WTC11 (cell line): ENCODE measurements at regions not wholly inside any gene's neighbourhood (a gene's known extent, or its start where the extent isn't known, plus 50 kb on each side); places are given as distances from the start of the nearest gene placed in this dataset.
A peak's percentile ranks its signal among the peaks of the same experiment; 100 is the strongest.
"Not testable (repeated sequence)": the region's sequence is repeated elsewhere in the genome, so short reads cannot be mapped to it uniquely, and the experiment has no call there.

Experiments
- ATAC-seq: fragments of 200-7000 bp; cut with Tn5 transposase; 2 replicates; pipeline ENCODE4 v1.10.0; 2021; ENCODE audit warnings: mild to moderate bottlenecking, moderate library complexity
- CTCF ChIA-PET: fragments of 300-600 bp; sonication (Branson Sonifier 250); formaldehyde crosslinking; loops from one replicate; lab custom pipeline; 2021; ENCODE audit warnings: antibody characterized with exemption; lab: Charles Lee
- POLR2A ChIA-PET: fragments of 350-600 bp; sonication (Branson Sonifier 250); formaldehyde crosslinking; loops from one replicate; lab custom pipeline; 2021; ENCODE audit warnings: antibody characterized with exemption; lab: Charles Lee
- DNase-seq: peaks from one replicate; pipeline ENCODE4 v3.0.0; 2021; ENCODE audit warnings: low spot score
- H3K27ac Mint-ChIP-seq: 2 replicates; pipeline ENCODE4 v1.8.0; 2021; ENCODE audit warnings: mixed read lengths
- H3K27me3 Mint-ChIP-seq: 2 replicates; pipeline ENCODE4 v1.8.0; 2021; ENCODE audit warnings: low read depth, mild to moderate bottlenecking, moderate library complexity, mixed read lengths
- H3K36me3 Mint-ChIP-seq: 2 replicates; pipeline ENCODE4 v1.8.0; 2021; ENCODE audit warnings: mixed read lengths
- H3K4me1 Mint-ChIP-seq: 2 replicates; pipeline ENCODE4 v1.8.0; 2022; ENCODE audit warnings: mixed read lengths
- H3K4me3 Mint-ChIP-seq: 2 replicates; pipeline ENCODE4 v1.8.0; 2021; ENCODE audit warnings: mild to moderate bottlenecking, moderate library complexity, mixed read lengths
- H3K9me3 Mint-ChIP-seq: 2 replicates; pipeline ENCODE4 v1.8.0; 2021; ENCODE audit warnings: mixed read lengths
- CREM ChIP-seq: sonication (generic); formaldehyde crosslinking; IDR thresholded peaks from 2 replicates; pipeline ENCODE4 v1.8.1; 2022; ENCODE audit warnings: mild to moderate bottlenecking, missing genetic modification reagents, moderate library complexity
- ETV6 ChIP-seq: sonication (generic); formaldehyde crosslinking; IDR thresholded peaks from 2 replicates; pipeline ENCODE4 v1.8.1; 2022; ENCODE audit warnings: mild to moderate bottlenecking, missing genetic modification reagents
- NR2C2 ChIP-seq: sonication (generic); formaldehyde crosslinking; IDR thresholded peaks from 2 replicates; pipeline ENCODE4 v1.8.0; 2022; ENCODE audit warnings: mild to moderate bottlenecking, missing genetic modification reagents
- TP53 ChIP-seq: sonication (generic); formaldehyde crosslinking; IDR thresholded peaks from 2 replicates; pipeline ENCODE4 v1.8.1; 2023; ENCODE audit warnings: mild to moderate bottlenecking, missing genetic modification reagents
- ZBTB21 ChIP-seq: sonication (generic); formaldehyde crosslinking; IDR thresholded peaks from 2 replicates; pipeline ENCODE4 v1.8.1; 2023; ENCODE audit warnings: mild to moderate bottlenecking, missing genetic modification reagents, borderline replicate concordance
- ZNF121 ChIP-seq: sonication (generic); formaldehyde crosslinking; IDR thresholded peaks from 2 replicates; pipeline ENCODE4 v1.8.0; 2023; ENCODE audit warnings: missing genetic modification reagents
- ZNF317 ChIP-seq: sonication (generic); formaldehyde crosslinking; IDR thresholded peaks from 2 replicates; pipeline ENCODE4 v1.8.1; 2023; ENCODE audit warnings: low read depth, mild to moderate bottlenecking, moderate library complexity, missing genetic modification reagents, borderline replicate concordance
- ZNF396 ChIP-seq: fragments of 250-450 bp; sonication (Bioruptor Pico); IDR thresholded peaks from 2 replicates; pipeline ENCODE4 v1.8.0; 2021; ENCODE audit warnings: mild to moderate bottlenecking, moderate library complexity, borderline replicate concordance
- TF ChIP-seq, protein P1 (sequence below): fragments of 250-450 bp; sonication (Bioruptor Pico); IDR thresholded peaks from 2 replicates; pipeline ENCODE4 v1.9.0; 2021; ENCODE audit warnings: mild to moderate bottlenecking, borderline replicate concordance
- TF ChIP-seq, protein P2 (sequence below): sonication (generic); formaldehyde crosslinking; IDR thresholded peaks from 2 replicates; pipeline ENCODE4 v1.8.1; 2022; ENCODE audit warnings: mild to moderate bottlenecking, moderate library complexity, missing genetic modification reagents
- TF ChIP-seq, protein P3 (sequence below): sonication (generic); formaldehyde crosslinking; IDR thresholded peaks from 2 replicates; pipeline ENCODE4 v1.8.1; 2023; ENCODE audit warnings: mild to moderate bottlenecking, missing genetic modification reagents, moderate library complexity
- TF ChIP-seq, protein P4 (sequence below): sonication (generic); formaldehyde crosslinking; IDR thresholded peaks from 2 replicates; pipeline ENCODE4 v1.8.1; 2022; ENCODE audit warnings: low read depth, missing genetic modification reagents, borderline replicate concordance
- TF ChIP-seq, protein P5 (sequence below): sonication (generic); formaldehyde crosslinking; IDR thresholded peaks from 2 replicates; pipeline ENCODE4 v1.8.1; 2023; ENCODE audit warnings: mild to moderate bottlenecking, moderate library complexity, missing genetic modification reagents

DNA sequence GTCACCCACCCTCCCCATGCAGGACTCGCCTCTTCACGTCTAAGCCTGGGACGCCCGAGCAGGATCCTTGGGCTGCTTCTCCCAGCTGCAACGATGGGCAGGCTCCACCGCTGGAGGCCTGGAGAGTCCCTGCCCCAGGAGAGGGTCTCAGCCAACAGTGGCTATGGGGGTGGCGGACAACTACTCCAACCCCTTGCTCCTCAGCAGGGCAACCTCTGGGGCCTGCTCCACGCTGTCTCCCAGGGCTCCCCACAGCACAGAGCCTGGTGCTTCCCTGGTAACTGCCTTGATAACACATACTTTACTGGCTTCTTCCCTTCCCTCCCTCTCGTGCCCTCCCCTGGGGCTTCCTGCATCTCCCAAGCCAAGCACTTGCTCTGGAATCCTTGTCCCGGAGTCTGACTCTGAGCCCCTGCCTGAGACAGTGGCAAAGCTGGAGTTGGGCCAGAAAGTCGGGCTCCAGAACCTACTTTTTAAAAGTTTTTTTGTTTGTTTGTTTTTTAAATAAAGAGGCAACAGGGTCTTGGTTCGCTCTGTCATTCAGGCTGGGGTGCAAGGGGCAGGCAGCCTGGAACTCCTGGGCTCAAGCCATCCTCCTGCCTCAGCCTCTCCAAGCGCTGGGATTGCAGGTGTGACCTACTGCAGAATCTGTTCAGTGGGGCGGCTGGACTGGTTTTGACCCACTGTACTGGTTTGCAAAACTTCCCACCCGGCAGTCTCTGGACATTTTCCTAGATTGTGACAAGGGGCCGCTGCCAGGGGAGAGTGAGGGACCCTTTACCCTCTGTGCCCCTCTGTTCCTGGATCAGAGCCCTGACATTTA lies 99.4 kb downstream of the TNFRSF13B start (continued):
- TF ChIP-seq, protein P1, sequence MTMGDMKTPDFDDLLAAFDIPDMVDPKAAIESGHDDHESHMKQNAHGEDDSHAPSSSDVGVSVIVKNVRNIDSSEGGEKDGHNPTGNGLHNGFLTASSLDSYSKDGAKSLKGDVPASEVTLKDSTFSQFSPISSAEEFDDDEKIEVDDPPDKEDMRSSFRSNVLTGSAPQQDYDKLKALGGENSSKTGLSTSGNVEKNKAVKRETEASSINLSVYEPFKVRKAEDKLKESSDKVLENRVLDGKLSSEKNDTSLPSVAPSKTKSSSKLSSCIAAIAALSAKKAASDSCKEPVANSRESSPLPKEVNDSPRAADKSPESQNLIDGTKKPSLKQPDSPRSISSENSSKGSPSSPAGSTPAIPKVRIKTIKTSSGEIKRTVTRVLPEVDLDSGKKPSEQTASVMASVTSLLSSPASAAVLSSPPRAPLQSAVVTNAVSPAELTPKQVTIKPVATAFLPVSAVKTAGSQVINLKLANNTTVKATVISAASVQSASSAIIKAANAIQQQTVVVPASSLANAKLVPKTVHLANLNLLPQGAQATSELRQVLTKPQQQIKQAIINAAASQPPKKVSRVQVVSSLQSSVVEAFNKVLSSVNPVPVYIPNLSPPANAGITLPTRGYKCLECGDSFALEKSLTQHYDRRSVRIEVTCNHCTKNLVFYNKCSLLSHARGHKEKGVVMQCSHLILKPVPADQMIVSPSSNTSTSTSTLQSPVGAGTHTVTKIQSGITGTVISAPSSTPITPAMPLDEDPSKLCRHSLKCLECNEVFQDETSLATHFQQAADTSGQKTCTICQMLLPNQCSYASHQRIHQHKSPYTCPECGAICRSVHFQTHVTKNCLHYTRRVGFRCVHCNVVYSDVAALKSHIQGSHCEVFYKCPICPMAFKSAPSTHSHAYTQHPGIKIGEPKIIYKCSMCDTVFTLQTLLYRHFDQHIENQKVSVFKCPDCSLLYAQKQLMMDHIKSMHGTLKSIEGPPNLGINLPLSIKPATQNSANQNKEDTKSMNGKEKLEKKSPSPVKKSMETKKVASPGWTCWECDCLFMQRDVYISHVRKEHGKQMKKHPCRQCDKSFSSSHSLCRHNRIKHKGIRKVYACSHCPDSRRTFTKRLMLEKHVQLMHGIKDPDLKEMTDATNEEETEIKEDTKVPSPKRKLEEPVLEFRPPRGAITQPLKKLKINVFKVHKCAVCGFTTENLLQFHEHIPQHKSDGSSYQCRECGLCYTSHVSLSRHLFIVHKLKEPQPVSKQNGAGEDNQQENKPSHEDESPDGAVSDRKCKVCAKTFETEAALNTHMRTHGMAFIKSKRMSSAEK = no peak
- TF ChIP-seq NR2C2 (no peak), ZNF121 (no peak), ZBTB21 (CRISPR knock-in tag) (no peak), ZNF317 (no peak)
- TF ChIP-seq, protein P2, sequence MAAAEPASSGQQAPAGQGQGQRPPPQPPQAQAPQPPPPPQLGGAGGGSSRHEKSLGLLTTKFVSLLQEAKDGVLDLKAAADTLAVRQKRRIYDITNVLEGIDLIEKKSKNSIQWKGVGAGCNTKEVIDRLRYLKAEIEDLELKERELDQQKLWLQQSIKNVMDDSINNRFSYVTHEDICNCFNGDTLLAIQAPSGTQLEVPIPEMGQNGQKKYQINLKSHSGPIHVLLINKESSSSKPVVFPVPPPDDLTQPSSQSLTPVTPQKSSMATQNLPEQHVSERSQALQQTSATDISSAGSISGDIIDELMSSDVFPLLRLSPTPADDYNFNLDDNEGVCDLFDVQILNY (CRISPR knock-in tag) = no peak
- TF ChIP-seq, protein P3, sequence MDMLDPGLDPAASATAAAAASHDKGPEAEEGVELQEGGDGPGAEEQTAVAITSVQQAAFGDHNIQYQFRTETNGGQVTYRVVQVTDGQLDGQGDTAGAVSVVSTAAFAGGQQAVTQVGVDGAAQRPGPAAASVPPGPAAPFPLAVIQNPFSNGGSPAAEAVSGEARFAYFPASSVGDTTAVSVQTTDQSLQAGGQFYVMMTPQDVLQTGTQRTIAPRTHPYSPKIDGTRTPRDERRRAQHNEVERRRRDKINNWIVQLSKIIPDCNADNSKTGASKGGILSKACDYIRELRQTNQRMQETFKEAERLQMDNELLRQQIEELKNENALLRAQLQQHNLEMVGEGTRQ (CRISPR knock-in tag) = no peak
- TF ChIP-seq, protein P4, sequence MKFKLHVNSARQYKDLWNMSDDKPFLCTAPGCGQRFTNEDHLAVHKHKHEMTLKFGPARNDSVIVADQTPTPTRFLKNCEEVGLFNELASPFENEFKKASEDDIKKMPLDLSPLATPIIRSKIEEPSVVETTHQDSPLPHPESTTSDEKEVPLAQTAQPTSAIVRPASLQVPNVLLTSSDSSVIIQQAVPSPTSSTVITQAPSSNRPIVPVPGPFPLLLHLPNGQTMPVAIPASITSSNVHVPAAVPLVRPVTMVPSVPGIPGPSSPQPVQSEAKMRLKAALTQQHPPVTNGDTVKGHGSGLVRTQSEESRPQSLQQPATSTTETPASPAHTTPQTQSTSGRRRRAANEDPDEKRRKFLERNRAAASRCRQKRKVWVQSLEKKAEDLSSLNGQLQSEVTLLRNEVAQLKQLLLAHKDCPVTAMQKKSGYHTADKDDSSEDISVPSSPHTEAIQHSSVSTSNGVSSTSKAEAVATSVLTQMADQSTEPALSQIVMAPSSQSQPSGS (CRISPR knock-in tag) = no peak

DNA sequence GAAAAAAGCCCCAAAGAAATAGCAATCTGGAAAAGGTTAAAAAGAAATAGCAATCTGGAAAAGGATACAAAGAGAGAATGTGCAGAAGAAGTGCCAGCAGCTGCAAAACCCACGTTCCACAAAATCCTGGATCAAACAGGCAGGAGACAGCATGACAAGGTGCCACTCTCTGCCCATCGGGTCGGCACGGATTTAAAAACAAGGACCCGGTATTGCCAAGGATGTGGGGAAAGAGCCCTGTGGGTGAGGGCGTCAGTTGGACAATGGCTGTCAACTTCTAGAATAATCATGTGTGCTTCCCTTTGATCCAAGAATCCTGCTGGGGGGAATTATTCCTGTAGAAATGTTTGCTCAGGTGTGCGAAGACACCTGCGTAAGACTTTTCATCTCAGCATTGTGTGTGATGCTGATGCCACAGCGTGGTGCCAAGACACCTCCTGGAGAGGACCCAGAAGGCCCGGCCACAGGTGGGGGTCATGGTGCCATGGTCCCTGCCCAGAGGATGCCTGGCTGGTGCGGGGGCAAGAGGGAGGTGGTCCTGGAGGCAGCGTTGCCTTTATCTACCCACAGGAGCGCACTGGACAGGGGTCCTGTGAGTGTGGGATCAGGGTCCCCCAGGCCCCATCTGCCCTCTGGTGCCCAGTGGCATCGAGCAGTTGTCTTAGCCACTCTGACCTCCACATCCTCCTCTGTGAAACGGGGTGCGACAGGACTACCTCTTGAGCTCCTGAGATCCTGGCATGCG lies 100.3 kb downstream of the TNFRSF13B start:
- POLR2A ChIA-PET, H3K4me1 Mint-ChIP-seq, DNase-seq, CTCF ChIA-PET, H3K27ac Mint-ChIP-seq, H3K27me3 Mint-ChIP-seq, ATAC-seq, H3K9me3 Mint-ChIP-seq, H3K4me3 Mint-ChIP-seq, H3K36me3 Mint-ChIP-seq: not testable (repeated sequence)

DNA sequence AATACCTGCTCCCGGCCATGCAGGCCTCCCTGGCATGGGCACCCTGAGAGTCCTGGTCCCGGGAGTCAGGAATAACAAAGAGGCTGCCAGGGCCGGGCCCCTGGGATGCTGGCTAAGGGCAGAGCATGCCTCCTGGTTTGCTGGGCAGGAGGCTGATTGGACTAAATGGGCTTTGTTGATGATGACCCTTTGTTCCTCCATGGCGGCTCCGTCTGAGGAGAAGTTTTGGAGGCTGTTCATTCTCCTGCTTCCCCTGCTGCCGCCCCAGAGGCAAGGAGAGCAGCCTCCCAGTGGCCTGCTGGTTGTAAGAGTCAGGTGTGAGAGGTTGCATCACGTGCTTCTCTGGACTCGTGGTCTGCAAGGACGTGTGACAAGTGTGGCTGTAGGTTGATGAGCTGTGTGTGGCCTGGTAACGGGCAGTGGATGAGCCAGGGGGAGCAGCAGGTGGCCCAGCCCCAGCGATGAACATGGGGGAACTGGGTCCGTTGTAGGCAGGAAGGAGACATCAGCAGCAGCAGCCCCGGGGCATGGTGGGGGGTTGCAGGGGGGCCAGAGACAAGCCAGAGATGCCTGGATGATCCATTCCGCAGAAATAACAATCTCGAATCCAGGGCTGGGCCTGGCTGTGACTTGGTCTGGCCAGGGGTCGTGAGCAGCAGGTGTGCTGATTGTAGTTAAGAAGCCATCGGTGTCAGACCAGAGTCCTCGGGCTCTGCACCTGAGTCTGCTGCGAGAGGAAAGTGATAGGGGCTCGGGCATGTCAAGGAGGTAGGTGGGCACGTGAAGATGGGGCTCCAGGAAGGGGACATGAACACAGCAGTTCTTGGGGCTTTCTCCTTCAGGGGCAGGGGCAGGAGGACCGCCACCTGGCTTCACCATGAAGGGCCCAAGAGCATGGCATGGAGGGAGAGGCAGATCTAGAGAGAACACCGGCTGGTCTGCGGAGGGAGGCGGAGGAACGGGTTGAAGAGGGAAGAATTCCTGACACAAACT lies 101.4 kb downstream of the TNFRSF13B start:
- CTCF ChIA-PET = no interaction called here
- no peak for ATAC-seq
- no peak for DNase-seq
- Mint-ChIP-seq H3K4me1 (peaks cover 16% of the 10 kb centered on the region), H3K27ac (peak overlapping the region; percentile 48; the same call in 1 of the 2 replicates), H3K36me3 (no peaks in the 10 kb centered on the region), H3K27me3 (peaks cover 4% of the 10 kb centered on the region), H3K4me3 (no peak overlapping the region), H3K9me3 (no peaks in the 10 kb centered on the region)
- POLR2A ChIA-PET = no interaction called here
- TF ChIP-seq TP53 (CRISPR knock-in tag) (no peak), ZNF396 (CRISPR knock-in tag) (no peak), ZNF317 (no peak), ETV6 (no peak), CREM (no peak)
- TF ChIP-seq, protein P5, sequence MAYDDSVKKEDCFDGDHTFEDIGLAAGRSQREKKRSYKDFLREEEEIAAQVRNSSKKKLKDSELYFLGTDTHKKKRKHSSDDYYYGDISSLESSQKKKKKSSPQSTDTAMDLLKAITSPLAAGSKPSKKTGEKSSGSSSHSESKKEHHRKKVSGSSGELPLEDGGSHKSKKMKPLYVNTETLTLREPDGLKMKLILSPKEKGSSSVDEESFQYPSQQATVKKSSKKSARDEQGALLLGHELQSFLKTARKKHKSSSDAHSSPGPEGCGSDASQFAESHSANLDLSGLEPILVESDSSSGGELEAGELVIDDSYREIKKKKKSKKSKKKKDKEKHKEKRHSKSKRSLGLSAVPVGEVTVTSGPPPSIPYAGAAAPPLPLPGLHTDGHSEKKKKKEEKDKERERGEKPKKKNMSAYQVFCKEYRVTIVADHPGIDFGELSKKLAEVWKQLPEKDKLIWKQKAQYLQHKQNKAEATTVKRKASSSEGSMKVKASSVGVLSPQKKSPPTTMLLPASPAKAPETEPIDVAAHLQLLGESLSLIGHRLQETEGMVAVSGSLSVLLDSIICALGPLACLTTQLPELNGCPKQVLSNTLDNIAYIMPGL (CRISPR knock-in tag) = no peak
- TF ChIP-seq, protein P4 (CRISPR knock-in tag) = no peak
